Stimulated activated CD8-positive, alpha-beta memory T cell treated with anti-CD3 and anti-CD28 coated beads, Interleukin-2, amount 100 ng/mL, for 48 hours (primary cell): ENCODE measurements at regions not wholly inside any gene's neighbourhood (a gene's known extent, or its start where the extent isn't known, plus 50 kb on each side); places are given as distances from the start of the nearest gene placed in this dataset.
"Not testable (repeated sequence)": the region's sequence is repeated elsewhere in the genome, so short reads cannot be mapped to it uniquely, and the experiment has no call there.

Experiments
- DNase-seq, 2 donors: peaks; one replicate each; pipeline ENCODE4 v3.0.0-alpha.2; 2020; ENCODE audit warnings: low read depth in 2 of 2

- DNase-seq: no peak
These were observed 1670.4 kb upstream of the SPRY2 start for GRCh38 chr13:82011355-82011754.

GRCh38 chr13:82010780-82011179 lies 1669.9 kb upstream of the SPRY2 start:
- DNase-seq: no peak

- no peak for DNase-seq
These were observed 1661.8 kb upstream of the SPRY2 start for GRCh38 chr13:82002710-82003109.

GRCh38 chr13:81995316-81995715 lies 1654.4 kb upstream of the SPRY2 start:
- DNase-seq: no peak

GRCh38 chr13:81990652-81991051 lies 1649.7 kb upstream of the SPRY2 start:
- no peak for DNase-seq

GRCh38 chr13:81988567-81988966 lies 1647.6 kb upstream of the SPRY2 start:
- DNase-seq: no peak

GRCh38 chr13:81987677-81988357 lies 1646.9 kb upstream of the SPRY2 start:
- no peak for DNase-seq

- DNase-seq: no peak
These were observed 1646.2 kb upstream of the SPRY2 start for GRCh38 chr13:81987159-81987558.

- no peak for DNase-seq
These were observed 1645.4 kb upstream of the SPRY2 start for GRCh38 chr13:81986308-81986707.

GRCh38 chr13:81957121-81957520 lies 1616.2 kb upstream of the SPRY2 start:
- DNase-seq: no peak

- no peak for DNase-seq
These were observed 1589.1 kb upstream of the SPRY2 start for GRCh38 chr13:81929988-81930387.

- DNase-seq: no peak
These were observed 1586.4 kb upstream of the SPRY2 start for GRCh38 chr13:81927347-81927746.

- no peak for DNase-seq
These were observed 1576.9 kb upstream of the SPRY2 start for GRCh38 chr13:81917810-81918209.

GRCh38 chr13:81916461-81916860 lies 1575.5 kb upstream of the SPRY2 start:
- no peak for DNase-seq

GRCh38 chr13:81907787-81908372 lies 1567.0 kb upstream of the SPRY2 start:
- no peak for DNase-seq

- no peak for DNase-seq
These were observed 1547.9 kb upstream of the SPRY2 start for GRCh38 chr13:81888855-81889254.

- no peak for DNase-seq
These were observed 1534.0 kb upstream of the SPRY2 start for GRCh38 chr13:81874681-81875661.

- DNase-seq: no peak
These were observed 1533.3 kb upstream of the SPRY2 start for GRCh38 chr13:81874253-81874652.

- DNase-seq: no peak
These were observed 1531.7 kb upstream of the SPRY2 start for GRCh38 chr13:81872581-81872980.

- DNase-seq: not testable (repeated sequence)
These were observed 1530.9 kb upstream of the SPRY2 start for GRCh38 chr13:81871751-81872325.

- DNase-seq: no peak
These were observed 1507.4 kb upstream of the SPRY2 start for GRCh38 chr13:81848291-81848690.

- DNase-seq: no peak
These were observed 1505.8 kb upstream of the SPRY2 start for GRCh38 chr13:81846771-81847170.
